ENCODE measurements at regions not wholly inside any gene's neighbourhood (a gene's known extent, or its start where the extent isn't known, plus 50 kb on each side); places are given as distances from the start of the nearest gene placed in this dataset.
A peak's percentile ranks its signal among the peaks of the same experiment; 100 is the strongest.

- DNase-seq = no peak
Observed at GRCh38 chr2:200752835-200753234, 58.9 kb upstream of the BZW1 start.

- peak; percentile 86 for DNase-seq
Observed at GRCh38 chr2:200756618-200757321, 54.9 kb upstream of the BZW1 start.

GRCh38 chr2:200757399-200757798 is 54.3 kb upstream of the BZW1 start:
- DNase-seq = no peak

- DNase-seq = no peak
Observed at GRCh38 chr2:200758341-200758740, 53.4 kb upstream of the BZW1 start.

- peak; percentile 16 for DNase-seq
Observed at GRCh38 chr2:200761266-200761665, 50.4 kb upstream of the BZW1 start.

All from DMS53 (cell line).